HepG2 (cell line): ENCODE measurements at regions not wholly inside any gene's neighbourhood (a gene's known extent, or its start where the extent isn't known, plus 50 kb on each side); places are given as distances from the start of the nearest gene placed in this dataset.

Experiments
- FOXA3 ChIP-seq: IDR thresholded peaks from 2 replicates; pipeline ENCODE4 v1.6.1; 2016; ENCODE audit warnings: missing genetic modification reagents, missing compliant biosample characterization
- GABPA ChIP-seq, 2 experiments: IDR thresholded peaks; 2 replicates each; pipeline ENCODE4 v1.6.1; 2011 to 2016; ENCODE audit warnings: low read depth in 2 of 2, low read length in 1 of 2, missing biosample characterization in 1 of 2, missing genetic modification characterization in 1 of 2
- HMGA1 ChIP-seq: sonication (generic); formaldehyde crosslinking; conservative IDR thresholded peaks from 2 replicates; pipeline ENCODE4 v1.4.0; 2020; ENCODE audit warnings: missing genetic modification reagents
- NAIF1 ChIP-seq: sonication (generic); formaldehyde crosslinking; IDR thresholded peaks from 2 replicates; pipeline ENCODE4 v1.5.0; 2020; ENCODE audit warnings: mild to moderate bottlenecking, missing genetic modification reagents, borderline replicate concordance
- NFATC3 ChIP-seq: sonication (generic); formaldehyde crosslinking; IDR thresholded peaks from 2 replicates; pipeline ENCODE4 v1.5.1; 2020; ENCODE audit warnings: mild to moderate bottlenecking, missing genetic modification reagents
- PHF21A ChIP-seq: sonication (generic); formaldehyde crosslinking; IDR thresholded peaks from 2 replicates; pipeline ENCODE4 v1.5.0; 2020; ENCODE audit warnings: mild to moderate bottlenecking, missing genetic modification reagents
- REPIN1 ChIP-seq: sonication (generic); formaldehyde crosslinking; IDR thresholded peaks from 2 replicates; pipeline ENCODE4 v1.8.0; 2022; ENCODE audit warnings: missing genetic modification reagents, low read depth, mild to moderate bottlenecking, borderline replicate concordance
- SMC3 ChIP-seq: IDR thresholded peaks from 2 replicates; pipeline ENCODE4 v1.6.1; 2011; ENCODE audit warnings: low read length, improper control_type of control experiment
- SPEN ChIP-seq: sonication (generic); formaldehyde crosslinking; IDR thresholded peaks from 2 replicates; pipeline ENCODE4 v1.5.1; 2020; ENCODE audit warnings: low read depth, mild to moderate bottlenecking, missing genetic modification reagents
- SRSF9 ChIP-seq: fragments of 200-400 bp; formaldehyde crosslinking; IDR thresholded peaks from 2 replicates; pipeline ENCODE4 v1.6.1; 2018; ENCODE audit warnings: borderline replicate concordance, mild to moderate bottlenecking, low read depth, low read length; ENCODE audit not compliant: insufficient read depth, poor library complexity, severe bottlenecking
- ZBTB4 ChIP-seq: sonication (generic); formaldehyde crosslinking; IDR thresholded peaks from 2 replicates; pipeline ENCODE4 v1.4.0; 2020; ENCODE audit warnings: missing genetic modification reagents, mild to moderate bottlenecking, borderline replicate concordance
- ZBTB7B ChIP-seq: sonication (generic); formaldehyde crosslinking; IDR thresholded peaks from 2 replicates; pipeline ENCODE4 v1.4.0; 2020; ENCODE audit warnings: missing genetic modification reagents
- ZFAT ChIP-seq: sonication (generic); formaldehyde crosslinking; conservative IDR thresholded peaks from 2 replicates; pipeline ENCODE4 v1.8.1; 2023; ENCODE audit warnings: missing genetic modification reagents, inconsistent platforms
- ZNF224 ChIP-seq: sonication (generic); formaldehyde crosslinking; IDR thresholded peaks from 2 replicates; pipeline ENCODE4 v1.5.0; 2020; ENCODE audit warnings: mild to moderate bottlenecking, missing genetic modification reagents
- ZNF335 ChIP-seq: sonication (generic); formaldehyde crosslinking; IDR thresholded peaks from 2 replicates; pipeline ENCODE4 v1.4.0; 2020; ENCODE audit warnings: missing genetic modification reagents
- ZNF543 ChIP-seq: sonication (generic); formaldehyde crosslinking; IDR thresholded peaks from 2 replicates; pipeline ENCODE4 v1.4.0; 2020; ENCODE audit warnings: mild to moderate bottlenecking, missing genetic modification reagents
- ZNF782 ChIP-seq: sonication (generic); formaldehyde crosslinking; IDR thresholded peaks from 2 replicates; pipeline ENCODE4 v1.4.0; 2020; ENCODE audit warnings: missing genetic modification reagents, mild to moderate bottlenecking, borderline replicate concordance
- ZSCAN31 ChIP-seq: sonication (generic); formaldehyde crosslinking; IDR thresholded peaks from 2 replicates; pipeline ENCODE4 v1.5.0; 2020; ENCODE audit warnings: low read depth, mild to moderate bottlenecking, missing genetic modification reagents
- ZSCAN5A ChIP-seq: sonication (generic); formaldehyde crosslinking; IDR thresholded peaks from 2 replicates; pipeline ENCODE4 v1.8.0; 2022; ENCODE audit warnings: mild to moderate bottlenecking, missing genetic modification reagents, borderline replicate concordance
- TF ChIP-seq, protein P1 (sequence below): sonication (generic); formaldehyde crosslinking; IDR thresholded peaks from 2 replicates; pipeline ENCODE4 v1.5.0; 2020; ENCODE audit warnings: mild to moderate bottlenecking, missing genetic modification reagents
- TF ChIP-seq, protein P2 (sequence below): sonication (generic); formaldehyde crosslinking; IDR thresholded peaks from 2 replicates; pipeline ENCODE4 v1.8.0; 2022; ENCODE audit warnings: mild to moderate bottlenecking, missing genetic modification reagents, moderate library complexity

GRCh38 chr10:30553626-30554439 lies 75.7 kb downstream of the LYZL2 start (continued):
- peak; percentile 66; the same call in 1 of the 2 replicates for TF ChIP-seq ZNF543 (CRISPR knock-in tag)
- TF ChIP-seq ZBTB4 (CRISPR knock-in tag), result no peak
- peak; percentile 33; the same call in 1 of the 2 replicates for TF ChIP-seq ZNF782
- TF ChIP-seq SPEN (CRISPR knock-in tag), result peak; percentile 38; the same call in 1 of the 2 replicates
- peak; percentile 84 for TF ChIP-seq FOXA3 (CRISPR knock-in tag)
- TF ChIP-seq REPIN1 (CRISPR knock-in tag), result no peak
- TF ChIP-seq NFATC3, result no peak
- no peak for TF ChIP-seq ZNF224 (CRISPR knock-in tag)
- TF ChIP-seq GABPA (IDR thresholded peaks at IDR 0.05; ENCODE audit: low read depth, low read length), result no peak
- peak; percentile 30; the same call in 1 of the 2 replicates for TF ChIP-seq GABPA (CRISPR knock-in tag; IDR thresholded peaks at IDR 0.05; ENCODE audit: low read depth)
- TF ChIP-seq, protein P1, sequence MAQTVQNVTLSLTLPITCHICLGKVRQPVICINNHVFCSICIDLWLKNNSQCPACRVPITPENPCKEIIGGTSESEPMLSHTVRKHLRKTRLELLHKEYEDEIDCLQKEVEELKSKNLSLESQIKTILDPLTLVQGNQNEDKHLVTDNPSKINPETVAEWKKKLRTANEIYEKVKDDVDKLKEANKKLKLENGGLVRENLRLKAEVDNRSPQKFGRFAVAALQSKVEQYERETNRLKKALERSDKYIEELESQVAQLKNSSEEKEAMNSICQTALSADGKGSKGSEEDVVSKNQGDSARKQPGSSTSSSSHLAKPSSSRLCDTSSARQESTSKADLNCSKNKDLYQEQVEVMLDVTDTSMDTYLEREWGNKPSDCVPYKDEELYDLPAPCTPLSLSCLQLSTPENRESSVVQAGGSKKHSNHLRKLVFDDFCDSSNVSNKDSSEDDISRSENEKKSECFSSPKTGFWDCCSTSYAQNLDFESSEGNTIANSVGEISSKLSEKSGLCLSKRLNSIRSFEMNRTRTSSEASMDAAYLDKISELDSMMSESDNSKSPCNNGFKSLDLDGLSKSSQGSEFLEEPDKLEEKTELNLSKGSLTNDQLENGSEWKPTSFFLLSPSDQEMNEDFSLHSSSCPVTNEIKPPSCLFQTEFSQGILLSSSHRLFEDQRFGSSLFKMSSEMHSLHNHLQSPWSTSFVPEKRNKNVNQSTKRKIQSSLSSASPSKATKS (CRISPR knock-in tag), result no peak
- TF ChIP-seq ZSCAN31 (CRISPR knock-in tag), result 0 out of 2 replicates have a peak, but pooled peaks have one; percentile 33
- TF ChIP-seq SRSF9, result no peak
- no peak for TF ChIP-seq SMC3
- TF ChIP-seq HMGA1, result no peak
- peak; percentile 96 for TF ChIP-seq ZNF335 (CRISPR knock-in tag)
- TF ChIP-seq PHF21A, result peak; percentile 38; the same call in 1 of the 2 replicates
- TF ChIP-seq ZFAT (CRISPR knock-in tag), result no peak
- TF ChIP-seq, protein P2, sequence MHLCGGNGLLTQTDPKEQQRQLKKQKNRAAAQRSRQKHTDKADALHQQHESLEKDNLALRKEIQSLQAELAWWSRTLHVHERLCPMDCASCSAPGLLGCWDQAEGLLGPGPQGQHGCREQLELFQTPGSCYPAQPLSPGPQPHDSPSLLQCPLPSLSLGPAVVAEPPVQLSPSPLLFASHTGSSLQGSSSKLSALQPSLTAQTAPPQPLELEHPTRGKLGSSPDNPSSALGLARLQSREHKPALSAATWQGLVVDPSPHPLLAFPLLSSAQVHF (CRISPR knock-in tag), result no peak
- no peak for TF ChIP-seq ZBTB7B
- no peak for TF ChIP-seq ZSCAN5A (CRISPR knock-in tag)
- 0 out of 2 replicates have a peak, but pooled peaks have one; percentile 17 for TF ChIP-seq NAIF1
